ENCODE measurements at regions not wholly inside any gene's neighbourhood (a gene's known extent, or its start where the extent isn't known, plus 50 kb on each side); places are given as distances from the start of the nearest gene placed in this dataset.

GRCh38 chr6:128570680-128571063, 50.3 kb upstream of the PTPRK start:
- DNase-seq = no peak
- Histone ChIP-seq H3K27ac (ENCODE audit: low read depth, low read length) (no peak overlapping the region), H3K9me3 (ENCODE audit: low read length) (no peaks in the 10 kb centered on the region), H3K36me3 (ENCODE audit: insufficient read depth, low read length) (no peaks in the 10 kb centered on the region), H3K27me3 (ENCODE audit: insufficient read depth, low read length, poor library complexity, severe bottlenecking) (no peaks in the 10 kb centered on the region), H3K4me1 (ENCODE audit: insufficient read depth, low read length) (no peaks in the 10 kb centered on the region), H3K4me3 (ENCODE audit: low read length) (no peak overlapping the region)
- no peak overlapping the region for H3K27ac Mint-ChIP-seq
- H3K27me3 Mint-ChIP-seq = peaks cover 0 to 3% of the 10 kb centered on the region in 2 donors
- H3K36me3 Mint-ChIP-seq = no peaks in the 10 kb centered on the region
- CTCF ChIA-PET = no interaction called here
- H3K4me1 Mint-ChIP-seq = peaks cover 0 to 2% (median 0%) of the 10 kb centered on the region in 3 donors
- H3K4me3 Mint-ChIP-seq = no peak overlapping the region
- POLR2A ChIA-PET = no interaction called here
- peaks cover 0 to 3% (median 0%) of the 10 kb centered on the region in 5 donors for H3K9me3 Mint-ChIP-seq

DNA sequence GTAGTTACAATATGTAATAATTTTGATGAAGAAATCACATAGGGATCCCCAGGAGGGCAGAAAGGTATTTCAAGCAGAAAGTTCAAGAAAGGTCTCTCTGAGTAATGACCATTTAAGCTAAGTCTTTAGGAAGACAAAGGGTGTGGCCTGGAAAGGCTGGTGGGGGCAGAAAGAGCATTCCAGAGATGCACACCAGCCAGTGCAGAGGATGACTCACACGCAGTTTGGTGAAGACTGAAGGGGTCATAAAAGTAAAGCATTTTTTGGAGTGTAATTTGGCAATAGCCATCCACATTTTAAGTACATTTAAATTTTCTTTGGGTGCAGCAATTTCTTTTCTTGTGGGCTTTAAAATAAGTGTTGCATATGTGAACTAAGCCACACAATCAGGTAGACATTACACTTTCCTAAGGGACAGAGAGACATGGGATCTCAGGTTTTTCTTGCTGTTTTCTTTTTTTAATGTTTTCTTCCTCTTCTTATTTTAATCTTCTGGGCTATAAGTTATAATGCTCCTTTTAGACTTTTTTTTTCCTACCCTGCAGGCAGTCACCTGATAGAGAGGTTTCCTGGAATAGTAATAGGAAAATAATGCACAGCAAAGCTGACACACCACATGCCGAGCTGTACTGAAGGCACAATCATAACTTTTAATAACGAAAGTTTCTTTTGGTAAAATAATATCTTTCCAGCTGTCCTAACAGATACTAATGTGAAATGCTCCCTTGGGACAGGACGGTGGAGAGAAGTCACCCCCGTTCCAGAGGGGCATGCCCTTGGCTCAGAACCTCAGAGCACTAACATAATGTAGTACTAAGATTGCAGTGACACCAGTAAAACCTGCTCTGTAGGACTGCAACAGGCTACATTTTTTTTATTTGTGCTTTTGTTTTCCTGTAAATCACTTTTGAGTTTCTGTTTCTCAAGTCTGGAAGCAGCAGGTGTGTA, 49.6 kb upstream of the PTPRK start:
- no peaks in the 10 kb centered on the region for H3K36me3 Mint-ChIP-seq
- Histone ChIP-seq H3K36me3 (ENCODE audit: insufficient read depth, low read length) (no peaks in the 10 kb centered on the region), H3K9me3 (ENCODE audit: low read length) (no peaks in the 10 kb centered on the region), H3K27me3 (ENCODE audit: insufficient read depth, low read length, poor library complexity, severe bottlenecking) (no peaks in the 10 kb centered on the region), H3K27ac (ENCODE audit: low read depth, low read length) (no peak overlapping the region), H3K4me1 (ENCODE audit: insufficient read depth, low read length) (no peaks in the 10 kb centered on the region), H3K4me3 (ENCODE audit: low read length) (no peak overlapping the region)
- H3K27me3 Mint-ChIP-seq = peaks cover 0 to 3% of the 10 kb centered on the region in 2 donors
- H3K27ac Mint-ChIP-seq = no peak overlapping the region
- DNase-seq = no peak
- H3K4me3 Mint-ChIP-seq = no peak overlapping the region
- peaks cover 0 to 3% (median 0%) of the 10 kb centered on the region in 5 donors for H3K9me3 Mint-ChIP-seq
- H3K4me1 Mint-ChIP-seq = no peaks in the 10 kb centered on the region
- POLR2A ChIA-PET = no interaction called here
- CTCF ChIA-PET = no interaction called here
